Neuron (in vitro differentiated cells): ENCODE measurements at regions not wholly inside any gene's neighbourhood (a gene's known extent, or its start where the extent isn't known, plus 50 kb on each side); places are given as distances from the start of the nearest gene placed in this dataset.
A peak's percentile ranks its signal among the peaks of the same experiment; 100 is the strongest.

Experiments used
- H2AFZ ChIP-seq: one replicate; pipeline ENCODE4 v1.6.1; 2013; ENCODE audit warnings: low read depth, mild to moderate bottlenecking, inconsistent platforms, low read length, moderate library complexity
- H3K27me3 ChIP-seq: one replicate; pipeline ENCODE4 v1.6.1; 2013; ENCODE audit warnings: low read length; ENCODE audit not compliant: insufficient read depth
- H3K36me3 ChIP-seq: one replicate; pipeline ENCODE4 v1.6.1; 2013; ENCODE audit warnings: low read length; ENCODE audit not compliant: insufficient read depth
- H3K4me1 ChIP-seq: one replicate; pipeline ENCODE4 v1.6.1; 2013; ENCODE audit warnings: low read length; ENCODE audit not compliant: insufficient read depth
- H3K4me3 ChIP-seq: 2 replicates; pipeline ENCODE4 v1.5.1; 2013; ENCODE audit warnings: mild to moderate bottlenecking, low read length, moderate library complexity
- H3K9me3 ChIP-seq: one replicate; pipeline ENCODE4 v1.6.1; 2013; ENCODE audit warnings: low read length

- Histone ChIP-seq H3K9me3 (no peaks in the 10 kb centered on the region), H3K4me3 (no peak overlapping the region), H3K36me3 (no peaks in the 10 kb centered on the region), H2AFZ (no peak overlapping the region), H3K4me1 (peaks cover 11% of the 10 kb centered on the region), H3K27me3 (no peaks in the 10 kb centered on the region)
Observed at GRCh38 chr13:106402866-106403265, 132.6 kb downstream of the EFNB2 start.

- Histone ChIP-seq H3K4me3 (no peak overlapping the region), H3K36me3 (no peaks in the 10 kb centered on the region), H3K4me1 (peaks cover 11% of the 10 kb centered on the region), H3K9me3 (no peaks in the 10 kb centered on the region), H2AFZ (no peak overlapping the region), H3K27me3 (no peaks in the 10 kb centered on the region)
Observed at GRCh38 chr13:106401081-106401480, 134.4 kb downstream of the EFNB2 start.

- H3K9me3 ChIP-seq = no peaks in the 10 kb centered on the region
- no peak overlapping the region for H3K4me3 ChIP-seq
- no peaks in the 10 kb centered on the region for H3K36me3 ChIP-seq
- H2AFZ ChIP-seq = no peak overlapping the region
- H3K27me3 ChIP-seq = no peaks in the 10 kb centered on the region
- peaks cover 11% of the 10 kb centered on the region for H3K4me1 ChIP-seq
Observed at GRCh38 chr13:106400289-106400688, 135.2 kb downstream of the EFNB2 start.

- Histone ChIP-seq H2AFZ (no peak overlapping the region), H3K36me3 (no peaks in the 10 kb centered on the region), H3K4me1 (peaks cover 11% of the 10 kb centered on the region)
Observed at GRCh38 chr13:106398289-106398688, 137.2 kb downstream of the EFNB2 start.

GRCh38 chr13:106393776-106394175 lies 141.7 kb downstream of the EFNB2 start:
- Histone ChIP-seq H3K36me3 (no peaks in the 10 kb centered on the region), H3K27me3 (no peaks in the 10 kb centered on the region), H3K4me3 (no peak overlapping the region), H2AFZ (no peak overlapping the region), H3K9me3 (peaks cover 4% of the 10 kb centered on the region), H3K4me1 (peaks cover 6% of the 10 kb centered on the region)

More at GRCh38 chr13:106398289-106398688, 137.2 kb downstream of the EFNB2 start:
- Histone ChIP-seq H3K27me3 (no peaks in the 10 kb centered on the region), H3K4me3 (no peak overlapping the region), H3K9me3 (peaks cover 4% of the 10 kb centered on the region)

GRCh38 chr13:106391681-106392080 lies 143.8 kb downstream of the EFNB2 start:
- Histone ChIP-seq H3K27me3 (no peaks in the 10 kb centered on the region), H3K36me3 (no peaks in the 10 kb centered on the region), H3K9me3 (peaks cover 11% of the 10 kb centered on the region), H2AFZ (peak overlapping the region; percentile 1), H3K4me1 (peaks cover 6% of the 10 kb centered on the region), H3K4me3 (no peak overlapping the region)

- peaks cover 6% of the 10 kb centered on the region for H3K4me1 ChIP-seq
- no peaks in the 10 kb centered on the region for H3K36me3 ChIP-seq
Observed at GRCh38 chr13:106391271-106391670, 144.2 kb downstream of the EFNB2 start.

GRCh38 chr13:106390367-106390766 lies 145.1 kb downstream of the EFNB2 start:
- Histone ChIP-seq H3K27me3 (no peaks in the 10 kb centered on the region), H3K4me3 (no peak overlapping the region), H3K36me3 (no peaks in the 10 kb centered on the region), H3K9me3 (peaks cover 11% of the 10 kb centered on the region), H2AFZ (no peak overlapping the region), H3K4me1 (peaks cover 12% of the 10 kb centered on the region)

More at GRCh38 chr13:106391271-106391670, 144.2 kb downstream of the EFNB2 start:
- no peak overlapping the region for H2AFZ ChIP-seq
- peaks cover 11% of the 10 kb centered on the region for H3K9me3 ChIP-seq
- no peak overlapping the region for H3K4me3 ChIP-seq
- H3K27me3 ChIP-seq = no peaks in the 10 kb centered on the region

- Histone ChIP-seq H3K9me3 (peaks cover 7% of the 10 kb centered on the region), H3K27me3 (no peaks in the 10 kb centered on the region), H2AFZ (no peak overlapping the region), H3K4me3 (no peak overlapping the region), H3K4me1 (peaks cover 23% of the 10 kb centered on the region), H3K36me3 (no peaks in the 10 kb centered on the region)
Observed at GRCh38 chr13:106385654-106386053, 149.8 kb downstream of the EFNB2 start.

- no peak overlapping the region for H2AFZ ChIP-seq
- no peaks in the 10 kb centered on the region for H3K36me3 ChIP-seq
- H3K27me3 ChIP-seq = no peaks in the 10 kb centered on the region
- no peak overlapping the region for H3K4me3 ChIP-seq
- peaks cover 7% of the 10 kb centered on the region for H3K9me3 ChIP-seq
- peaks cover 25% of the 10 kb centered on the region for H3K4me1 ChIP-seq
Observed at GRCh38 chr13:106384516-106384915, 150.9 kb downstream of the EFNB2 start.

- H3K9me3 ChIP-seq = peaks cover 7% of the 10 kb centered on the region
Observed at GRCh38 chr13:106383791-106384190, 151.7 kb downstream of the EFNB2 start.

GRCh38 chr13:106382534-106382933 lies 152.9 kb downstream of the EFNB2 start:
- Histone ChIP-seq H3K4me3 (no peak overlapping the region), H3K4me1 (peaks cover 31% of the 10 kb centered on the region), H3K36me3 (no peaks in the 10 kb centered on the region), H3K27me3 (no peaks in the 10 kb centered on the region), H3K9me3 (peaks cover 1% of the 10 kb centered on the region), H2AFZ (no peak overlapping the region)

More at GRCh38 chr13:106383791-106384190, 151.7 kb downstream of the EFNB2 start:
- Histone ChIP-seq H2AFZ (no peak overlapping the region), H3K36me3 (no peaks in the 10 kb centered on the region), H3K4me3 (no peak overlapping the region), H3K4me1 (peaks cover 31% of the 10 kb centered on the region), H3K27me3 (no peaks in the 10 kb centered on the region)

- Histone ChIP-seq H2AFZ (no peak overlapping the region), H3K4me1 (peaks cover 31% of the 10 kb centered on the region), H3K4me3 (no peak overlapping the region), H3K9me3 (peaks cover 2% of the 10 kb centered on the region), H3K36me3 (no peaks in the 10 kb centered on the region), H3K27me3 (no peaks in the 10 kb centered on the region)
Observed at GRCh38 chr13:106381091-106381490, 154.4 kb downstream of the EFNB2 start.

- Histone ChIP-seq H3K4me3 (no peak overlapping the region), H3K4me1 (peaks cover 36% of the 10 kb centered on the region)
Observed at GRCh38 chr13:106377931-106378662, 157.4 kb downstream of the EFNB2 start.

More at GRCh38 chr13:106377931-106378662, 157.4 kb downstream of the EFNB2 start:
- H2AFZ ChIP-seq = no peak overlapping the region
- H3K27me3 ChIP-seq = no peaks in the 10 kb centered on the region
- H3K9me3 ChIP-seq = peaks cover 2% of the 10 kb centered on the region
- H3K36me3 ChIP-seq = no peaks in the 10 kb centered on the region
